HG03064 (cell line): ENCODE measurements at regions not wholly inside any gene's neighbourhood (a gene's known extent, or its start where the extent isn't known, plus 50 kb on each side); places are given as distances from the start of the nearest gene placed in this dataset.
A peak's percentile ranks its signal among the peaks of the same experiment; 100 is the strongest.
"Not testable (repeated sequence)": the region's sequence is repeated elsewhere in the genome, so short reads cannot be mapped to it uniquely, and the experiment has no call there.

Experiments used
- ATAC-seq: cut with Tn5 transposase; IDR thresholded peaks from one replicate; pipeline ENCODE4 v1.9.1; 2021; ENCODE audit warnings: low read depth; ENCODE audit not compliant: unreplicated experiment

DNA sequence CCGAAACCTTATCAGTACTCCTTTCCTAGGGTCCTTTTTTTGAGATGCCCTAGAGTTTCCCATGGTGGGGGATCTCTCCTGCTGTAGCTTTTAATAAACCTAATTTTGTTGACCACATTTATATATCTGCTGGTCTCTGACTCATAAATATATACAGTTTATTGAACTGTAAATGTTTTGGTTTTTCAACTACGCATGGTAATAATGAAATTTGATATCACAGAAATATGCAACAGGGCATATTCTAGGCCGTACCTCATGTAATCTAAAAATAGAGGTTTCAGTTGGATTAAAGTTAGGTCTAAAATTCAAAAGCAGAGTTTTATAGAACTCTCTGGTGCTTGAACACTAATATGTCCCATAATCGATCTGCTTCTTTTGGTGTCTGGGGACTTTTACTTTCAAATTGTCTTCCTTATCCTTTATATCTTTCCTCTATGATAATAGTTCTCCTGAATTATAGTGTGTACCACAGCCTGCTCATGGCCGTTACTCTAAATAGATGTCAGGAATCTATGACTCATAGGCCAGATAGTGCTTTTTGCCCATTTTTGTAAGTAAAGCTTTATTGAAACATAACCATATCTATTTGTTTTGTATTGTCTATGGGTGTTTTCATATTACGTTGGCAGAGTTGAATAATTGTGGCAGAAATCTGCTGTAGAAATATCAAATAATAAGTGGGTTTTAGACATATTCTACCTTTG is 324.8 kb upstream of the PCDH9 start:
- no peak for ATAC-seq

DNA sequence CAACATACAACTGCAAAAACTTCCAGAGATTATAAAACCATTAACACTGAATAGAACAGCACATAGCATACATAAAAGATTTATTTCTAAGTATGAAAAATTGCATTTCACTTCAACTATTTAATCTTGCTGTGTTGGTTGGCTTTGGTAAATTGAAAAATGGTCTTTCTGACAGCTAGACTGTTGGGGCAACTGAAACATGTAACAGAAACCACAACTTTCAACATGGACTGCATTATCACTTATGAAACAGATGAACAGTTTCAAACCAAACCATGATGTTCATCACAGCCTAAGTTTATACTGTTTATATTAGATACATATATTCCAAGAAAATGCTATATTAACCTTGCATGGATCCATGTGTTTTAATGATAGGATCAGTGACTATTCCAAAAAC is 324.1 kb upstream of the PCDH9 start:
- no peak for ATAC-seq

DNA sequence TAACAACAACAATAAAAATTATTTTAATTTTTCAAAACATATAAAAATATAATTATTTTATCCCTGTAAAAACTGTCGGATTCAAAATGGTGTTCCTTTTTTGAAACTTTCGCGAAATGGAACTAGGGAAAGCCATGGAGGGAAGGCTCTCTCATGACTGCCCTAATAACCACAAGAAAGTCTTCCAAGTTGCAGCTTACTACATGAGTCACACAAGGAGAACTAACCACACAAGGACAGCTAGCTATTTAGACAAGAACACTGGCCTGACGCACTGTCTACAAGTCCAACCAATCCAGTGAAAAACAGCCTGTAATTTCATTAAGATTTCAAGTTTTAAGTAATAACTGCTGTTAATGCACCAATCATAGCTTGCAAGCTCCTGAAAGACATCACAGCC is 319.2 kb upstream of the PCDH9 start:
- no peak for ATAC-seq

DNA sequence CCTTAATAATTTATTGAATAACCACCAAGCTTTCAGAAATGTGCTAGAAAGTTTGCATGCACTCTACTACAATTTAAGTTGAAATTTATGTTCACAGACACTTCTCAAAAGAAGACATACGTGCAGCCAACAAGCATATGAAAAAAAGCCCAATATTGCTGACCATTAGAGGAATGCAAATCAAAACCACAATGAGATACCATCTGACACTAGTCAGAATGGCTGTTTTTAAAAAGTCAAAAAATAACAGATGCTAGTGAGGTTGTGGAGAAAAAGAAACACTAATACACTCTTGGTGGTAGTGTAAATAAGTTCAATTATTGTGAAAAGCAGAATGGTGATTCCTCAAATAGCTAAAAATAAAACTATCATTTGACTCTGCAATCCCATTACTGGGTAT is 308.8 kb upstream of the PCDH9 start:
- ATAC-seq = no peak

DNA sequence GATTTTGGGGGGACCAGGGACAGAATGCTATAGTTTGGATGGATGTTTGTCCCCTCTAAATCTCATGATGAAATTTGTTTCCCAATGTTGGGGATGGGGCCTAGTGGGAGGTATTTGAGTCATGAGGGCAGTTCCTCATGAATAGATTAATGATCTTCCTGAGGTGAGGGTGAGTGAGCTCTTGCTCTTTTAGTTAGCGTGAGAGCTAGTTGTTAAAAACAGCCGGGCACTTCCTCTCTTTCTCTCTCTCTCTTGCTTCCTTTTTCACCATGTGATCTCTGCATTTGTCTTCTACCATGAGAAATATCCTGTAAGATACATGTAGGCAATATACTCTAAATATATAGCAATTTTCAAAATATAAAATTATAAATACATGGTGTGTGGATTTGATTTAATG is 290.8 kb upstream of the PCDH9 start:
- ATAC-seq = no peak

DNA sequence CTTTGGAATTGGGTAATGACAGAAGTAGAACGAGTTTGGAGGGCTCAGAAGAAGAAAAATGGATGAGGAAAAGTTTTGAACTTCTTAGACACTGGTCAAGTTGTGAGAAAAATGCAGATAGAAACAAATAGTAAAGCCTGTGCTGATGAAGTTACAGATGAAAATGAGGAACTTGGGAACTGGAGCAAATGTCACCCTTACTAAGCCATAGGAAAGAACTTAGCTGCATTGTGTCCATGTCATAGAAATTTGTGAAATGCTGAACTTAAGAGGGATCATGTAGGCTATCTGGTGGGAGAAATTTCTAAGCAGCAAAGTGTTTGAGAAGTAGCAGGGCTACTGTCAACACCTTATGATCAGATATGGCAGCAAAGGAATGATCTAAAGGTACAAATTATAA is 289.2 kb upstream of the PCDH9 start:
- no peak for ATAC-seq

DNA sequence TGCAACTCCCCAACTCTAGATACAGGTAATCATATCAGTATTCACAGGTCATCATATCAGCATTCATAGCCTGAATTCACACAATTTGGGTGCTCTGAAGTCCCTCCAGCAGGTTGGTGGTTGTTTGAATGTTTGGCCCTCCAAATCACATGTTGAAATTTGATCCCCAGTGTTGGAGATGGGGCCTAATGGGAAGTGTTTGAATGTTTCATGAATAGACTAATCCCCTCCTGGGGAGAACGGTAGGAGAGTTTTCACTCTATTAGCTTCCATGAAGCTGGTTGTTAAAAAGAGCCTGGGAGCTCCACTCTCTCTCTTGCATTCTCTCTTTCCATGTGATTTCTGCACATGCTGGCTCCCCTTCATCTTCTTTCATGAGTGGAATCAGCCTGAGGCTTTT is 288.6 kb upstream of the PCDH9 start:
- no peak for ATAC-seq

DNA sequence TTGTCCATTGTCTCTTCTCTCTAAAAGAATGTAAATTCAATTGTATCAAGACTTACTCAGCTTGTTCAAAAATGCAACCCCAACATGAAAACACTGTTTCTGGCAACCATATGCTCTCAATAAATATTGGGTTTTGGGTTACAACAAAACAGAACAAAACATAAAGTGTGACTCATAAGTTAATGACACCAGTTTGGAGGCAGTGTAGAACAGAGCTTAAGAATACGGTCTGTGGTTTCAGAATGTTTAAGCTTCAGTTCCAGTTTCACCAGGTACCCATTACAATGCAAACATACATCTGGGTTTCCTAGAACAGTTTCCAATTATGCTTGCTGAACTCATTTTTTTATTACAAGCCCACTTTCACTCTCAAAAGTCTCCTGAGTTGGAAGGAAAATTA is 285.8 kb upstream of the PCDH9 start:
- ATAC-seq = peak; percentile 97

DNA sequence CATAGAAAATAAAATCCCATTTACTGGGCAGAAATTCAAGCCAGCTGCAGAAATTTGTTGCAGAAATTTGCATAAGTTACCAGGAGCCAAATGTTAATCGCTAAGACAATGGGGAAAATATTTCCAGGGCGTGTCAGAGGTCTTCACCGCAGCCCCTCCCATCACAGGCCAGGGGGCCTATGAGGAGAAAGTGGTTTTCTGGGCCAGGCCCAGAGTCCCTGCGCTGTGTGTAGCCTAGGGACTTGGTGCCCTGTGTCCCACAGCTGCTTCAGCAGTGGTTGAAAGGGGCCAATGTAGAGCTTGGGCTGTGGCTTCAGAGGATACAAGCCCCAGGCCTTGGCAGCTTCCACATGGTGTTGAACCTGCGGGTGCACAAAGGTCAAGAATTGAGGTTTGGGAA is 278.9 kb upstream of the PCDH9 start:
- no peak for ATAC-seq

DNA sequence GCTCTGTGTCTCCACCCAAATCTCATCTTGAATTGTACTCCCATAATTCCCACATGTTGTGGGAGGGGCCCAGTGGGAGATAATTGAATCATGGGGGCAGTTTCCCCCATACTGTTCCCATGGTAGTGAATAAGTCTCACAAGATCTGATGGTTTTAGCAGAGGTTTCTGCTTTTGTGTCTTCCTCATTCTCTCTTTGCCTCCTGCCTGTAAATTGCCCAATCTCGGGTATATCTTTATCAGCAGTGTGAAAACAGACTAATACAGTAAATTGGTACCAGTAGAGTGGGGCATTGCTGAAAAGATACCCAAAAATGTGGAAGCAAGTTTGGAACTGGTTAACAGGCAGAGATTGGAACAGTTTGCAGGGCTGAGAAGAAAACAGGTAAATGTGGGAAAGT is 278.1 kb upstream of the PCDH9 start:
- not testable (repeated sequence) for ATAC-seq

DNA sequence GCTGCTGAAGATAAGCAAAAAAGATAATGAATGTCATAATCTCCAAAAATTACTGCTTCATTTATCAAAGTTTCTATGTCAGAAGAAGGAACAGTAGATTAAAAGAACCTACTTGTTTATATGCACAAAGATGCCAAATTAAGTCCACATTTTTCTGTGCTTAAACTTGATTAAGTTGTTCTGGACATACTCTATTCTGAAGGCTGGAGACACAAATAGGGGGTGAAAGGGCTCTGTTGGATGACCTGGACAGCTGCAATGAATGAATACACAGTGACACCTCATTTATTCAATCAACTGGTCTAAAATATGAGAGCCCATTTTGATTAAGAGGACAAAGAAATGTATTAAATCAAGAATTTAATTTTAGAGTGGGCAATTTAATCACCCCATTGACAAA is 276.3 kb upstream of the PCDH9 start:
- no peak for ATAC-seq

DNA sequence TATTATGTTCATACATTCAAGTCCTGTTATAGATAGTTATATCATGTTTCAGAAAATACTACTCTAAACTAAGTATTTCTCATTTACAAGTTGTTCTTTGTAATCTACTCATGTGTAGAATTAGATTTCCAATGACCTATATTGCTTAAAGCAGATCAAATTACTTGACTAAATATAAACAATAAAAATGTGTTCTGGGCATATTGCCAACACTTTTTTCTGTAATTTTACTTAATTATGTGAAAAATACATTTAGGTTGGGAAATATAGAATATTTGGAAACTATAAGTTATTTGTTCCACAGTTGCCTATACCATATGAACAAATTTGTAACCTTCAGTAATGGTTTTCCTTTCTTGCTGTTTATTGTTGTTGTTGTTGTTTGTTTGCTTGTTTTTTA is 275.2 kb upstream of the PCDH9 start:
- ATAC-seq = no peak

DNA sequence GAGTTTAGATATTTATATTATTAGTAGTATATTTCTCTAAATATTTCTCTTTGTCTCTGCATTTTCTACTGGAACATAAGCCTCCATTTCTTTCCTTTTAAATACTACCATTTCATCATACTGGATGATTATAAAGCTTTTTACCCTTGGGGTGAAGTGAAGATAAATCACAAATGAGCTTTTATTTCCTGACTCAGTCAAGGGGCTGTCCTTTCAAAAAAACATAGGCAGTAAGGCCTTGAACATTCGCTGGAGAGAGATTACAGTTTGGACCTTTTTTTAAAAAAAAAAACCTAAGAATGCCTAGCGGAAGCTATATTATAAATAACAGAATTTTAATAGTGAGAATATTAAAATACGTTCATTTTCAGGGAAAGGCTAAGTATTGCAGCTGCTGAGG is 268.8 kb upstream of the PCDH9 start:
- no peak for ATAC-seq

DNA sequence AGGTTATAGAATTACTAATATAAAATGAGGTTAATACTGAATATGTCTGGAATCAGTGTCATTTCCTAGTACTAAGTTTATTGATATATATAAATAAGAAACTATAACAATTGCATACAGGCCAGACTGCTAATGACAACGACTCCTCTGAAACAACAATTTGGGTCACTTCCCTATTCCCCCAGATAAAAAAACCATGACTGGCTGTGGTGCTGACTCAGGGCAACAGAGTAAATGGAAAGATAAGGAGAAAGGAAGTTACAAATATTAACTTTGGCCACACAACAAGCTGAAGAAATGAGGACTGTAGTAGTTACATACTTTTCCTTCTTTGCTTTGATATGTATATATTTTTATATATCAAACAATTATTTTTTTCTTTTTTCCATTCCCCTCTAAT is 263.7 kb upstream of the PCDH9 start:
- ATAC-seq = no peak

DNA sequence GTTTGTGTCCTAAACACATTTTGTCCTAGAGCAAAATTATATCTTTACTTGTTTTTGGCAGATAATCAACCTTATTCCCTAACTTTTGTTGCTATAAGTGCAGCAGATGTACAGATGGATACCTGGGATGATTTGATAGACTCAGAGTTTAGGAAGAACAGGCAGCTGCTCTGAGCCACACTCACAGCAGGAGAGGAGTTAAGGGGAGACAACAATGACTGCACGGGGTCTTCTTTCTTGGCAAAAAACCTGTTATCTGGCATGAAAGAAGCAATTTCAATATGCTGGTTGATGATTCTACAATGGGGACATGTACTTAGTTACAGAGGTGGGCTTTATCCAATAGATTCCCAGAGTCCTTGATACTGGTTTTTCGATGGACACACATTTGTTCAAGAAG is 258.9 kb upstream of the PCDH9 start:
- no peak for ATAC-seq

DNA sequence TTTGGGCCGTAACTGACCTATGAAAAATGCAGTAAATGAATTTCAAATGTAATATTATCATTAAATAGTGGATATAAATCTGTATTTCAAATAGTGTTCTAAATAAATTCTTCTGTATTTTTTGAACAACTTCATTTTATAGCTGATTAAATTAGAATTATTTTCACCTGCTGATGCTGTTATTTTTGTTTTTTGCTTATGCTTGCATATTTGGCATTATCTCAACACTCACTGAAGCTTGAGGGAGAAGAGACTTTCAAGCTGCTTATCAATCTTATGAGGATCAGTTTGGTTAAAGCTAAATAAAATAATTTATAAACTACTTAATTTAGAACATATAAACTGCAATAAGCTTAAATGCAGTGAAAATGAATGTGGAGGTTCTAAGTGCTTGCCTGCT is 251.3 kb upstream of the PCDH9 start:
- ATAC-seq = no peak

DNA sequence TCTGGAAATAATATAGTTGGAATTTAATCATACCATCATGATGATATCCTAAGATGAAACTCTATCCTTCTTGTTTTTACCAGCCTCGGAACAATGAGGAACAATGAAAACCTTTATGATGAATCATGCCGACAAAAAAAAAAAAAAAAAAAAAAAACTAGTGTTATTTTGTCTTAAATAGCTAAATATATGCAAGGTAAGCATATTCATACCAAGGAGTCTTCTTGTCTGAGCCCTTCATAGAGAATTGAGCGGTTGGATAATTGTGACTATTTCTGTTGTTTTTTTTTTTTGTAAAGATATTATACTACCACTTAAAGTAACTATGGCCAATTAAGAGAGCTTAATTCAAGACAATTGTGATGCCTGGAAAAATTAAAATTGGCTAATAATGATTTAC is 244.0 kb upstream of the PCDH9 start:
- ATAC-seq = no peak

DNA sequence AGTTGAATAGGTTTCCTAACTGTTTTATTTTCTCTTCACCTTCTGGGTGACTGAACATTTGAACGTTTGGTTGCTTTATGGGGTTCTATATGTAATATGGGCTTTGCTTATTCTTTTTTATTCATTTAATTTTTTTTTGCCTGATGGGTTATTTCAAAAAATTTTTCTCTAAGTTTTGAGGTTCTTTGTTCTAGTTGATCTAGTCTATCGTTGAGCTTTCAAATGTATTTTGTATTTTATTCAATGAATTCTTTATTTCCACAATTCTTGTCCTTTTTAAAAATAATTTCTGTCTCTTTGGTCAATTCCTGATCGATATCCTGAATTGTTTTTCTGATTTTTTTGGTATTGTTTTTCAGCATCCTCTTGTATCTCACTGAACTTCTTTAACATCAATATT is 239.5 kb upstream of the PCDH9 start:
- ATAC-seq = no peak

DNA sequence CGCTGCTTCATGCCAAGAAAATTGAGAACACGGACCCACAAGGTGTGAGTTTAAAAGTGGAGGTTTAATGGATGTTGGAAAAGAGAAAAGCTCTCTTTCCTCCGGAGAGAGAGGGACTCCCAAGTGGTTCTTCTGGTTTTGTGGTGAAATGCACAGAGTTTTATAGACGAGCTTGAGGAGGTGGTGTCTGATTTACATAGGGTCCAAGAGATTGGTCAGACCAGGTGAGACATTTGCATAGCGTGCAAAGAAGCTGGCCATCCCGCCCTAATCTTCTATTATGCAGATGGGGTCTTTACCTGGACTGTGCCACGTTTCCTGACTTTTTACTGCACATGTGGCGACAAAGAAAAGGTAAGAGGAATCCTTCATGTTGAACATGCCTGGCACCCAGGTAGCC is 236.4 kb upstream of the PCDH9 start:
- ATAC-seq = no peak

DNA sequence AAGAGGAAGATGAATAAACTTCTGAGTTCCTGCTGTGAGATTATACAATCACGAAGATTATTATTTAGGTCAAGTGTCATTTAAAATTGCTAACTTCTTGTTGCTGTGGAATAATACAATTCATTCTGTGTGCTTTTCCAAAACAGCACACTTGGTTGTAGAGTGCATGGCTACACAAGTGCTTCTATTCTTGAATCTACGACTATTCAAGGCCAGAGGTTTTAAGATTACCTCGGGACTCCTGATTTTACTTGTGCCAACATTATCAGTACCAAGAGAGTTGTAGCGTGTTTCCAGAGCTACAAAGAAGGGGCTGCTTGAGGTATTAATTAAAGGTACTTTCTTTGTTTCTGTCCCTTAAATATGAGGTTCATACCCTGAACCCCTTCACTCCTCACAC is 234.0 kb upstream of the PCDH9 start:
- ATAC-seq = no peak

DNA sequence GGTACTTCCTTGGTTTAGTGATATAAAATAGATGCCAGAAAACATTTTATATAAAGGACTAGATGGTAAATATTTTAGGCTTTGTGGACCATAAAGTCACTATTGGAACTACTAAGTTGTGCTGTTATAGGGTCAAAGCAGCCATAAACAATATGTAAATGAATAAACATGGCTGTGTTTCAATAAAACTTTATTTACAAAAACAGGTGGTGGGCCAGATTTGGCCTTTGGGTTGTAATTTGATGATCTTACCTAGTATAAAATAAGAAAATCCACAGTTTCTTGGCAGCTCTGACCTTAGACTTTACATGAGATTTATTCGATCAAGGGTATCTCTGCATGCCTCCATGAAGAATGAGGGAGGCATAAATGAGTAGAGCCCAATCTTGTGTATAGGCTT is 232.0 kb upstream of the PCDH9 start:
- no peak for ATAC-seq

DNA sequence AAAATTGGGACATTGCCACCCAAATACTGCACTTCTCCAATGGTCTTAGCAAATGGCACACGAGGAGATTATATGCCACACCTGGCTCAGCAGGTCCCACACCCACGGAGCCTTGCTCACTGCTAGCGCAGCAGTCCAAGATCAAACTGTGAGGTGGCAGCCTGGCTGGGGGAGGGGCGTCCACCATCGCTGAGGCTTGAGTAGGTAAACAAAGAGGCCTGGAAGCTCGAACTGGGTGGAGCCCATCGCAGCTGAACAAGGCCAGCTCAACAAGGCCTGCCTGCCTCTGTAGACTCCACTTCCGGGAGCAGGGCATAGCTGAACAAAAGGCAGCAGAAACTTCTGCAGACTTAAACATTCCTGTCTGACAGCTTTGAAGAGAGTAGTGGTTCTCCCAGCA is 222.4 kb upstream of the PCDH9 start:
- ATAC-seq = not testable (repeated sequence)

DNA sequence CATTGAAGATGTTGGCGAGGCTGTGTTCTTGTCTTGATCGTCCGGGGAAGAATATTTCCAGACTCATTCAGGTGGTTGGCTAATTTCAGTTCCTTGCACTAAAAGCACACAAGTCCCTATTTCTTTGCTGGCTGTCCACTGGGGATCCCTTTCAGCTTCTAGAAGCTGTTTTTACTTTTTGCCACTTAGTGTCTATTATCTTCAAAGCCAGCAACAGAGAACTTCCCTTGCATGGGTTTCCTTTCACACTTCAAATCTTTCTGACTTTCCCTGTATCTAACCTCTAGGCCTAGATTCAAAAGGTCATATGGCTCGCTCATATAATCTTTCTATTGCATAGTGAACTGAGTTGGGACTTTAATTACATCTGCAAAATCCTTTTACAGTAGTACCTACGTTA is 215.3 kb upstream of the PCDH9 start:
- ATAC-seq = no peak
